Keratinocyte (primary cell): ENCODE measurements at regions not wholly inside any gene's neighbourhood (a gene's known extent, or its start where the extent isn't known, plus 50 kb on each side); places are given as distances from the start of the nearest gene placed in this dataset.

Experiments
- CTCF ChIP-seq, 3 experiments: IDR thresholded peaks in 1 of 3; conservative IDR thresholded peaks in 1 of 3; optimal IDR thresholded peaks in 1 of 3; 2 replicates in 2 of 3; 3 replicates in 1 of 3; pipeline versions ENCODE3 to v1.5.1; 2011; ENCODE audit warnings: low read length in 3 of 3, mild to moderate bottlenecking in 3 of 3, moderate library complexity in 2 of 3, control low read depth in 1 of 3, inconsistent platforms in 1 of 3; ENCODE audit not compliant: insufficient read depth in 2 of 3; ENCODE audit errors: extremely low read depth in 1 of 3
- EZH2 ChIP-seq: IDR thresholded peaks from one replicate; pipeline ENCODE4 v1.6.1; 2012; ENCODE audit warnings: inconsistent platforms, mild to moderate bottlenecking, low read length, moderate library complexity

GRCh38 chr6:54050750-54051149, 60.5 kb upstream of the MLIP start:
- TF ChIP-seq CTCF (optimal IDR thresholded peaks at IDR 0.05 in 1 of 3, IDR thresholded peaks at IDR 0.05 in 1 of 3, conservative IDR thresholded peaks at IDR 0.05 in 1 of 3; ENCODE audit: extremely low read depth in 1 of 3, insufficient read depth in 2 of 3, low read length in 3 of 3) (no peak), EZH2 (no peak)
